Spleen (tissue), 11 donors: ENCODE measurements at regions not wholly inside any gene's neighbourhood (a gene's known extent, or its start where the extent isn't known, plus 50 kb on each side); places are given as distances from the start of the nearest gene placed in this dataset.
A peak's percentile ranks its signal among the peaks of the same experiment; 100 is the strongest.

Experiments
- DNase-seq: peaks from one replicate; pipeline ENCODE4 v3.0.0-alpha.2; 2020
- H3K27ac ChIP-seq, 8 donors: fragments of 200-600 bp; sonication (generic) in 7 of 8; 1 replicate in 4 of 8; 2 replicates in 4 of 8; pipeline versions ENCODE4 v1.5.0 to v1.8.0; 2016 to 2021; ENCODE audit warnings: inconsistent platforms in 4 of 8, mild to moderate bottlenecking in 4 of 8, moderate library complexity in 1 of 8
- H3K27me3 ChIP-seq, 7 donors: fragments of 200-600 bp; sonication (generic) in 6 of 7; replicated peaks in 1 of 7; 1 replicate in 4 of 7; 2 replicates in 3 of 7; pipeline versions ENCODE4 v1.5.0 to v1.8.0; 2016 to 2021; ENCODE audit warnings: inconsistent platforms in 3 of 7, mild to moderate bottlenecking in 1 of 7
- H3K36me3 ChIP-seq, 6 donors: fragments of 200-600 bp; sonication (generic) in 5 of 6; 1 replicate in 4 of 6; 2 replicates in 2 of 6; pipeline versions ENCODE4 v1.5.0 to v1.8.0; 2016 to 2021; ENCODE audit warnings: inconsistent platforms in 2 of 6
- H3K4me1 ChIP-seq, 6 donors: fragments of 200-600 bp; sonication (generic) in 5 of 6; 1 replicate in 3 of 6; 2 replicates in 3 of 6; pipeline versions ENCODE4 v1.5.0 to v1.8.0; 2016 to 2021; ENCODE audit warnings: inconsistent platforms in 3 of 6
- H3K4me3 ChIP-seq, 8 donors: fragments of 200-600 bp; sonication (generic) in 7 of 8; 1 replicate in 4 of 8; 2 replicates in 4 of 8; pipeline versions ENCODE4 v1.5.0 to v1.8.0; 2016 to 2021; ENCODE audit warnings: inconsistent platforms in 4 of 8, mild to moderate bottlenecking in 4 of 8, moderate library complexity in 2 of 8
- H3K9me3 ChIP-seq, 8 donors: fragments of 200-600 bp; sonication (generic) in 7 of 8; 1 replicate in 4 of 8; 2 replicates in 4 of 8; pipeline versions ENCODE4 v1.5.0 to v1.8.0; 2016 to 2021; ENCODE audit warnings: inconsistent platforms in 4 of 8
- CTCF ChIP-seq, 11 experiments: fragments of 200-600 bp in 7 of 11; fragments of 450-650 bp in 4 of 11; sonication (generic) in 4 of 11; IDR thresholded peaks in 8 of 11; conservative IDR thresholded peaks in 3 of 11; 1 replicate in 7 of 11; 2 replicates in 4 of 11; pipeline versions ENCODE4 v1.4.0 to v1.8.0; 2016 to 2021; ENCODE audit warnings: antibody characterized with exemption in 11 of 11, inconsistent platforms in 4 of 11, mild to moderate bottlenecking in 1 of 11
- POLR2A ChIP-seq, 3 donors: fragments of 450-650 bp; IDR thresholded peaks; one replicate each; pipeline ENCODE4 v1.5.1; 2017; ENCODE audit warnings: antibody characterized with exemption in 3 of 3, mild to moderate bottlenecking in 1 of 3
- POLR2AphosphoS5 ChIP-seq, 3 donors: sonication (generic); formaldehyde crosslinking; IDR thresholded peaks; one replicate each; pipeline ENCODE4 v1.5.1; 2017; ENCODE audit warnings: antibody characterized with exemption in 3 of 3
- WGBS, 5 donors: extraction: QIAGEN DNeasy Blood & Tissue Kit in 3 of 5; methylation state at CpG; one replicate each; pipeline versions ENCODE4 v1.1.5 to v1.1.7; 2013 to 2018; 5-methylcytosine and 5-hydroxymethylcytosine counted together
- intact Hi-C: fragments of 100-400 bp; cut with DNase I; formaldehyde crosslinking; loops from one replicate; pipeline ENCODE4 v1.15.0; 2023; ENCODE audit warnings: low total_unique reads
- donor health status: healthy with polysubstance abuse.
- donor health status: DM: no; HTN: no; CAD: no; lungs with moderate emphysema.
- donor health status: DM: no; HTN: no; CAD: no.
- donor health status: Bipolar disorder and iron deficiency.
- donor health status: healthy.
- donor health status: DM: no; HTN: no; CAD: no.
- donor health status: DM: yes; HTN: yes; CAD: no.

GRCh38 chrX:55342533-55343501 is 78.1 kb upstream of the PAGE3 start:
- H3K4me3 ChIP-seq: no peak overlapping the region
- H3K4me1 ChIP-seq: no peaks in the 10 kb centered on the region
- no peaks in the 10 kb centered on the region for H3K9me3 ChIP-seq
- H3K27me3 ChIP-seq: peaks cover 0 to 18% (median 0%) of the 10 kb centered on the region in 7 donors
- intact Hi-C loops: no loop called here
- TF ChIP-seq CTCF (IDR thresholded peaks at IDR 0.05 in 8 of 11, conservative IDR thresholded peaks at IDR 0.05 in 3 of 11) (peak in 9 of 11 experiments; percentile 32 to 62 (median 52)), POLR2A (IDR thresholded peaks at IDR 0.05) (no peak), POLR2AphosphoS5 (IDR thresholded peaks at IDR 0.05) (no peak)
- no peaks in the 10 kb centered on the region for H3K36me3 ChIP-seq
- 47 to 60% (median 56%) methylated on average over 18 to 21 of the region's 21 CpGs for WGBS, 5 donors
- no peak overlapping the region for H3K27ac ChIP-seq
- no peak for DNase-seq

- H3K27me3 ChIP-seq: peaks cover 0 to 26% (median 6%) of the 10 kb centered on the region in 7 donors
- no peak for TF ChIP-seq POLR2AphosphoS5 (IDR thresholded peaks at IDR 0.05)
- TF ChIP-seq POLR2A (IDR thresholded peaks at IDR 0.05): no peak
- TF ChIP-seq CTCF (IDR thresholded peaks at IDR 0.05 in 8 of 11, conservative IDR thresholded peaks at IDR 0.05 in 3 of 11): no peak
- peaks cover 0 to 8% (median 0%) of the 10 kb centered on the region in 8 donors for H3K9me3 ChIP-seq
- no peaks in the 10 kb centered on the region for H3K36me3 ChIP-seq
- intact Hi-C loops: no loop called here
- no peak for DNase-seq
- H3K4me1 ChIP-seq: no peaks in the 10 kb centered on the region
- no peak overlapping the region for H3K27ac ChIP-seq
- no peak overlapping the region for H3K4me3 ChIP-seq
- WGBS, 5 donors: 63 to 93% (median 85%) methylated on average over 2 to 6 of the region's 6 CpGs
Measured at GRCh38 chrX:55356609-55357008, 91.9 kb upstream of the PAGE3 start.

GRCh38 chrX:55357236-55357635 is 92.5 kb upstream of the PAGE3 start:
- TF ChIP-seq POLR2AphosphoS5 (IDR thresholded peaks at IDR 0.05) (no peak), CTCF (IDR thresholded peaks at IDR 0.05 in 8 of 11, conservative IDR thresholded peaks at IDR 0.05 in 3 of 11) (no peak), POLR2A (IDR thresholded peaks at IDR 0.05) (no peak)
- Histone ChIP-seq H3K27ac (no peak overlapping the region), H3K4me1 (no peaks in the 10 kb centered on the region), H3K4me3 (no peak overlapping the region), H3K36me3 (no peaks in the 10 kb centered on the region), H3K27me3 (peaks cover 0 to 26% (median 6%) of the 10 kb centered on the region in 7 donors), H3K9me3 (peaks cover 0 to 14% (median 0%) of the 10 kb centered on the region in 8 donors)
- DNase-seq: no peak
- WGBS, 5 donors: 30 to 55% (median 42%) methylated on average over 1 of the region's 1 CpG
- intact Hi-C loops: no loop called here

- DNase-seq: no peak
- Histone ChIP-seq H3K4me1 (no peaks in the 10 kb centered on the region), H3K9me3 (no peaks in the 10 kb centered on the region), H3K36me3 (no peaks in the 10 kb centered on the region), H3K27ac (no peak overlapping the region), H3K4me3 (no peak overlapping the region), H3K27me3 (peaks cover 0 to 11% (median 0%) of the 10 kb centered on the region in 7 donors)
- TF ChIP-seq POLR2A (IDR thresholded peaks at IDR 0.05): no peak
- no peak for TF ChIP-seq POLR2AphosphoS5 (IDR thresholded peaks at IDR 0.05)
- no peak for TF ChIP-seq CTCF (IDR thresholded peaks at IDR 0.05 in 8 of 11, conservative IDR thresholded peaks at IDR 0.05 in 3 of 11)
- 75 to 100% (median 88%) methylated on average over 1 to 3 of the region's 3 CpGs; no CpG with 5 or more reads in 1 of the 5 donors for WGBS, 5 donors
- intact Hi-C loops: no loop called here
Measured at GRCh38 chrX:55379396-55379795, 72.5 kb upstream of the MAGEH1 start.
